OCI-LY1 (cell line): ENCODE measurements at regions not wholly inside any gene's neighbourhood (a gene's known extent, or its start where the extent isn't known, plus 50 kb on each side); places are given as distances from the start of the nearest gene placed in this dataset.
"Not testable (repeated sequence)": the region's sequence is repeated elsewhere in the genome, so short reads cannot be mapped to it uniquely, and the experiment has no call there.

Source experiments
- H2AFZ ChIP-seq: fragments of 200-600 bp; sonication (generic), shearing (Covaris generic); 2 replicates; pipeline ENCODE4 v1.6.0; 2014; ENCODE audit warnings: antibody characterized with exemption, mild to moderate bottlenecking, low read length
- H3F3A ChIP-seq: fragments of 200-600 bp; sonication (generic), shearing (Covaris generic); 2 replicates; pipeline ENCODE4 v1.6.0; 2014; ENCODE audit warnings: mild to moderate bottlenecking, antibody characterized with exemption, low read length, moderate library complexity; ENCODE audit not compliant: insufficient read depth
- H3K27ac ChIP-seq: fragments of 200-600 bp; sonication (generic); 2 replicates; pipeline ENCODE4 v1.5.1; 2014; ENCODE audit warnings: low read length, mixed run types, mild to moderate bottlenecking, low read depth; ENCODE audit not compliant: poor library complexity, severe bottlenecking
- H3K27me3 ChIP-seq: fragments of 200-600 bp; sonication (generic); 2 replicates; pipeline ENCODE4 v1.6.0; 2014; ENCODE audit warnings: antibody characterized with exemption, mild to moderate bottlenecking, low read length, moderate library complexity; ENCODE audit not compliant: insufficient read depth
- H3K36me3 ChIP-seq: fragments of 200-600 bp; sonication (generic); 2 replicates; pipeline ENCODE4 v1.6.1; 2014; ENCODE audit warnings: mild to moderate bottlenecking, antibody characterized with exemption, low read length, moderate library complexity, mixed read lengths; ENCODE audit not compliant: insufficient read depth
- H3K4me1 ChIP-seq: fragments of 200-600 bp; sonication (generic); 2 replicates; pipeline ENCODE4 v1.5.1; 2014; ENCODE audit warnings: mild to moderate bottlenecking, low read length, moderate library complexity; ENCODE audit not compliant: insufficient read depth, severe bottlenecking
- H3K4me2 ChIP-seq: fragments of 200-600 bp; sonication (generic), shearing (Covaris generic); 2 replicates; pipeline ENCODE4 v1.6.1; 2014; ENCODE audit warnings: low read length
- H3K4me3 ChIP-seq: fragments of 200-600 bp; sonication (generic); 2 replicates; pipeline ENCODE4 v1.5.1; 2014; ENCODE audit warnings: low read length, low read depth, mild to moderate bottlenecking, mixed read lengths; ENCODE audit not compliant: poor library complexity, severe bottlenecking
- H3K79me2 ChIP-seq: fragments of 200-600 bp; shearing (Covaris generic); 2 replicates; pipeline ENCODE4 v1.6.1; 2016; ENCODE audit warnings: mixed run types, low read length, mixed read lengths; ENCODE audit not compliant: insufficient read depth
- H3K9ac ChIP-seq: fragments of 200-600 bp; sonication (generic), shearing (Covaris generic); 2 replicates; pipeline ENCODE4 v1.6.1; 2014; ENCODE audit warnings: mild to moderate bottlenecking, low read length, mixed read lengths
- H3K9me2 ChIP-seq: fragments of 200-600 bp; sonication (generic), shearing (Covaris generic); 2 replicates; pipeline ENCODE4 v1.6.1; 2014; ENCODE audit warnings: low read depth, mild to moderate bottlenecking, low read length, mixed read lengths
- H3K9me3 ChIP-seq: fragments of 200-600 bp; shearing (Covaris generic); 2 replicates; pipeline ENCODE4 v1.6.1; 2014; ENCODE audit warnings: low read length, mixed read lengths
- H4K20me1 ChIP-seq: fragments of 200-600 bp; sonication (generic), shearing (Covaris generic); 2 replicates; pipeline ENCODE4 v1.6.0; 2016; ENCODE audit warnings: mild to moderate bottlenecking, low read length; ENCODE audit not compliant: insufficient read depth
- CTCF ChIP-seq: fragments of 200-600 bp; sonication (generic), shearing (Covaris generic); IDR thresholded peaks from 2 replicates; pipeline ENCODE4 v1.5.1; 2017; ENCODE audit warnings: mild to moderate bottlenecking, antibody characterized with exemption, low read length, moderate library complexity, mixed read lengths
- EZH2 ChIP-seq: fragments of 200-600 bp; sonication (generic), shearing (Covaris generic); IDR thresholded peaks from 2 replicates; pipeline ENCODE4 v1.8.0; 2017; ENCODE audit warnings: borderline replicate concordance, mixed run types, mild to moderate bottlenecking, antibody characterized with exemption, low read length, moderate library complexity, mixed read lengths

- not testable (repeated sequence) for H3K36me3 ChIP-seq, H3K27me3 ChIP-seq, H3K27ac ChIP-seq, H3F3A ChIP-seq, H3K9me3 ChIP-seq, H2AFZ ChIP-seq, H3K9me2 ChIP-seq, H4K20me1 ChIP-seq, H3K4me2 ChIP-seq, H3K4me3 ChIP-seq, H3K9ac ChIP-seq, H3K79me2 ChIP-seq
- H3K4me1 ChIP-seq, result peaks cover 17% of the 10 kb centered on the region
- TF ChIP-seq CTCF, result peak; percentile 57
Observed at GRCh38 chr10:30726783-30727414, 97.3 kb upstream of the LYZL2 start.

GRCh38 chr10:30725661-30726060, 96.1 kb upstream of the LYZL2 start:
- H3K36me3 ChIP-seq, result no peaks in the 10 kb centered on the region
- H4K20me1 ChIP-seq, result no peaks in the 10 kb centered on the region
- H3K27me3 ChIP-seq, result no peaks in the 10 kb centered on the region
- no peaks in the 10 kb centered on the region for H3F3A ChIP-seq
- no peak overlapping the region for H3K4me3 ChIP-seq
- H3K9me2 ChIP-seq, result no peaks in the 10 kb centered on the region
- H2AFZ ChIP-seq, result no peak overlapping the region
- no peak for TF ChIP-seq EZH2
- TF ChIP-seq CTCF, result no peak
- no peak overlapping the region for H3K9ac ChIP-seq
- no peaks in the 10 kb centered on the region for H3K9me3 ChIP-seq
- peaks cover 17% of the 10 kb centered on the region for H3K4me1 ChIP-seq
- no peak overlapping the region for H3K4me2 ChIP-seq
- no peak overlapping the region for H3K27ac ChIP-seq
- no peaks in the 10 kb centered on the region for H3K79me2 ChIP-seq

- no peak overlapping the region for H3K4me3 ChIP-seq
- H3K79me2 ChIP-seq, result no peaks in the 10 kb centered on the region
- H3K9me3 ChIP-seq, result no peaks in the 10 kb centered on the region
- no peaks in the 10 kb centered on the region for H3K27me3 ChIP-seq
- H3F3A ChIP-seq, result no peaks in the 10 kb centered on the region
- no peak overlapping the region for H2AFZ ChIP-seq
- TF ChIP-seq CTCF (no peak), EZH2 (no peak)
- no peaks in the 10 kb centered on the region for H4K20me1 ChIP-seq
- no peak overlapping the region for H3K27ac ChIP-seq
- no peaks in the 10 kb centered on the region for H3K9me2 ChIP-seq
- no peak overlapping the region for H3K4me2 ChIP-seq
- peaks cover 17% of the 10 kb centered on the region for H3K4me1 ChIP-seq
- no peak overlapping the region for H3K9ac ChIP-seq
- no peaks in the 10 kb centered on the region for H3K36me3 ChIP-seq
Observed at GRCh38 chr10:30724296-30724695, 94.7 kb upstream of the LYZL2 start.
